OCI-LY7 (cell line): ENCODE measurements at regions not wholly inside any gene's neighbourhood (a gene's known extent, or its start where the extent isn't known, plus 50 kb on each side); places are given as distances from the start of the nearest gene placed in this dataset.

Experiments used
- CTCF ChIP-seq: fragments of 200-600 bp; sonication (generic); conservative IDR thresholded peaks from 2 replicates; pipeline ENCODE4 v1.5.1; 2014; ENCODE audit warnings: mild to moderate bottlenecking, antibody characterized with exemption, low read length, moderate library complexity, mixed read lengths
- EZH2phosphoT487 ChIP-seq: fragments of 200-600 bp; sonication (generic); IDR thresholded peaks from 2 replicates; pipeline ENCODE4 v1.6.1; 2018; ENCODE audit warnings: low read depth, borderline replicate concordance, mild to moderate bottlenecking, mixed run types, antibody characterized with exemption, low read length, moderate library complexity, mixed read lengths

- no peak for TF ChIP-seq CTCF
- TF ChIP-seq EZH2phosphoT487, result no peak
Observed at GRCh38 chr10:47195274-47195885, 104.6 kb upstream of the GDF10 start.
